Fibroblast of lung (primary cell): ENCODE measurements at regions not wholly inside any gene's neighbourhood (a gene's known extent, or its start where the extent isn't known, plus 50 kb on each side); places are given as distances from the start of the nearest gene placed in this dataset.

ENCODE experiments used
- EZH2 ChIP-seq: IDR thresholded peaks from 2 replicates; pipeline ENCODE4 v1.5.1; 2012; ENCODE audit warnings: low read length, control low read depth, mild to moderate bottlenecking; ENCODE audit errors: missing control alignments
- TF ChIP-seq, protein P1 (sequence below), 2 donors: IDR thresholded peaks in 1 of 2; conservative IDR thresholded peaks in 1 of 2; 1 replicate in 1 of 2; 2 replicates in 1 of 2; pipeline ENCODE4 v1.5.1; 2011 to 2012; ENCODE audit warnings: low read length in 2 of 2, control low read depth in 1 of 2, inconsistent platforms in 1 of 2, low read depth in 1 of 2, mild to moderate bottlenecking in 1 of 2

DNA sequence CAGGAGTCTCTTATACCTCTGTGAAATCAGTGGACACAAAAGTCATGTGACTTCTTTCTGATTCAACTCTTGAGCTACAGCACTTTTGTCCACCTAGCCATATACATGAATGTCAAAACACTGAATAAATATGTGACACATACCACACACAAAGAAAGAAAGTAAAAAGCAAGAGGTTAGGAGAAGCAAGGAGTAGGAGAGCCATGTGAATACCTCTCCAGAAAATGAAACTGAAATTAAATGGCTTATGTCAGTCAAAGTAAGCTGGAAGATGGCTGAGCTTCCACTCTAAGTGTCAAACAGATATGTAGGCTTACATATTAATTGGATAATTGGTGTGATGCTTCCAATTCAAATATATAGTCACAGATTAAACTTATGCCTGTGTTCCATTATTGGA, 1050.5 kb downstream of the BCL11A start:
- TF ChIP-seq, protein P1, sequence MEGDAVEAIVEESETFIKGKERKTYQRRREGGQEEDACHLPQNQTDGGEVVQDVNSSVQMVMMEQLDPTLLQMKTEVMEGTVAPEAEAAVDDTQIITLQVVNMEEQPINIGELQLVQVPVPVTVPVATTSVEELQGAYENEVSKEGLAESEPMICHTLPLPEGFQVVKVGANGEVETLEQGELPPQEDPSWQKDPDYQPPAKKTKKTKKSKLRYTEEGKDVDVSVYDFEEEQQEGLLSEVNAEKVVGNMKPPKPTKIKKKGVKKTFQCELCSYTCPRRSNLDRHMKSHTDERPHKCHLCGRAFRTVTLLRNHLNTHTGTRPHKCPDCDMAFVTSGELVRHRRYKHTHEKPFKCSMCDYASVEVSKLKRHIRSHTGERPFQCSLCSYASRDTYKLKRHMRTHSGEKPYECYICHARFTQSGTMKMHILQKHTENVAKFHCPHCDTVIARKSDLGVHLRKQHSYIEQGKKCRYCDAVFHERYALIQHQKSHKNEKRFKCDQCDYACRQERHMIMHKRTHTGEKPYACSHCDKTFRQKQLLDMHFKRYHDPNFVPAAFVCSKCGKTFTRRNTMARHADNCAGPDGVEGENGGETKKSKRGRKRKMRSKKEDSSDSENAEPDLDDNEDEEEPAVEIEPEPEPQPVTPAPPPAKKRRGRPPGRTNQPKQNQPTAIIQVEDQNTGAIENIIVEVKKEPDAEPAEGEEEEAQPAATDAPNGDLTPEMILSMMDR (conservative IDR thresholded peaks at IDR 0.05 in 1 of 2, IDR thresholded peaks at IDR 0.05 in 1 of 2; ENCODE audit: low read depth in 1 of 2, low read length in 2 of 2), result no peak
- no peak for TF ChIP-seq EZH2
